HFFc6 (cell line): ENCODE measurements at regions not wholly inside any gene's neighbourhood (a gene's known extent, or its start where the extent isn't known, plus 50 kb on each side); places are given as distances from the start of the nearest gene placed in this dataset.
"Not testable (repeated sequence)": the region's sequence is repeated elsewhere in the genome, so short reads cannot be mapped to it uniquely, and the experiment has no call there.

Experiments used
- DNase-seq: peaks from one replicate; pipeline ENCODE4 v3.0.0-alpha.2; 2018
- H3K27ac Mint-ChIP-seq: 2 replicates; pipeline ENCODE4 v1.8.0; 2020; ENCODE audit warnings: mild to moderate bottlenecking, mixed read lengths
- H3K27me3 Mint-ChIP-seq: 2 replicates; pipeline ENCODE4 v1.8.0; 2021; ENCODE audit warnings: mild to moderate bottlenecking, moderate library complexity, mixed read lengths; ENCODE audit not compliant: insufficient read depth
- H3K36me3 Mint-ChIP-seq: 2 replicates; pipeline ENCODE4 v1.8.0; 2021; ENCODE audit warnings: low read depth, mixed read lengths
- H3K4me1 Mint-ChIP-seq: 2 replicates; pipeline ENCODE4 v1.8.0; 2020; ENCODE audit warnings: low read depth, mixed read lengths
- H3K4me3 Mint-ChIP-seq: 2 replicates; pipeline ENCODE4 v1.8.0; 2020; ENCODE audit warnings: mild to moderate bottlenecking, moderate library complexity, mixed read lengths
- H3K9me3 Mint-ChIP-seq: 2 replicates; pipeline ENCODE4 v1.8.0; 2020; ENCODE audit warnings: mild to moderate bottlenecking, mixed read lengths
- TF ChIP-seq, protein P1 (sequence below): fragments of 200-600 bp; sonication (generic); IDR thresholded peaks from 2 replicates; pipeline ENCODE4 v1.5.0; 2021; ENCODE audit warnings: antibody characterized with exemption, mild to moderate bottlenecking

DNA sequence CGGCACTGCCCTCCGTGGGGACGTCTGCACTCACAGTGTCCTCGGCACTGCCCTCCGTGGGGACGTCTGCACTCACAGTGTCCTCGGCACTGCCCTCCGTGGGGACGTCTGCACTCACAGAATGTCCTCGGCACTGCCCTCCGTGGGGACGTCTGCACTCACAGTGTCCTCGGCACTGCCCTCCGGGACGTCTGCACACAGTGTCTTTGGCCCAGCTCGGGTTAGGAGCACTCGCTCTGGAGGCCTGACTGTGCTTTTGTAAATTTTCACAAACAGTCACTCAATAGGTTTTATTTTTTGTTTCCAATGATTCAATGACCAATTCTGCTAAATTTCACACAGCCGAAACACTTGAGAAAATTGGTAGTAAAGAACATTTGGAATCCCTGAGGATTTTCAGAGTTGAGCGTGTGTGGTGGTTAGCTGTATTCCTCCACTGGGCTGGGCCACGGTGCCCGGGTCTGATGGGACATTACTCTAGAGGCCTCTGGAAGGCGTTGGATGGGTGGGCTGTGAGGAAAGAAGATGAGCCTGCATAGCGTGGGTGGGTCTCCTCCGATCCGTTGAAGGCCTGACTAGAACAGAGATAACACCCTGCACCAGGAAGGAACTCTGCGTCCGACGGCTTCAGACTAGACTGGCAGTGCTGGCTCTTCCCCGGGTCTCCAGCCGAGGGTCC, 134.8 kb downstream of the RTP5 start:
- peaks cover 15% of the 10 kb centered on the region for H3K27me3 Mint-ChIP-seq
- no peaks in the 10 kb centered on the region for H3K4me1 Mint-ChIP-seq
- no peak overlapping the region for H3K4me3 Mint-ChIP-seq
- H3K36me3 Mint-ChIP-seq: no peaks in the 10 kb centered on the region
- no peak overlapping the region for H3K27ac Mint-ChIP-seq
- peaks cover 16% of the 10 kb centered on the region for H3K9me3 Mint-ChIP-seq
- no peak for DNase-seq
- TF ChIP-seq, protein P1, sequence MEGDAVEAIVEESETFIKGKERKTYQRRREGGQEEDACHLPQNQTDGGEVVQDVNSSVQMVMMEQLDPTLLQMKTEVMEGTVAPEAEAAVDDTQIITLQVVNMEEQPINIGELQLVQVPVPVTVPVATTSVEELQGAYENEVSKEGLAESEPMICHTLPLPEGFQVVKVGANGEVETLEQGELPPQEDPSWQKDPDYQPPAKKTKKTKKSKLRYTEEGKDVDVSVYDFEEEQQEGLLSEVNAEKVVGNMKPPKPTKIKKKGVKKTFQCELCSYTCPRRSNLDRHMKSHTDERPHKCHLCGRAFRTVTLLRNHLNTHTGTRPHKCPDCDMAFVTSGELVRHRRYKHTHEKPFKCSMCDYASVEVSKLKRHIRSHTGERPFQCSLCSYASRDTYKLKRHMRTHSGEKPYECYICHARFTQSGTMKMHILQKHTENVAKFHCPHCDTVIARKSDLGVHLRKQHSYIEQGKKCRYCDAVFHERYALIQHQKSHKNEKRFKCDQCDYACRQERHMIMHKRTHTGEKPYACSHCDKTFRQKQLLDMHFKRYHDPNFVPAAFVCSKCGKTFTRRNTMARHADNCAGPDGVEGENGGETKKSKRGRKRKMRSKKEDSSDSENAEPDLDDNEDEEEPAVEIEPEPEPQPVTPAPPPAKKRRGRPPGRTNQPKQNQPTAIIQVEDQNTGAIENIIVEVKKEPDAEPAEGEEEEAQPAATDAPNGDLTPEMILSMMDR: no peak

DNA sequence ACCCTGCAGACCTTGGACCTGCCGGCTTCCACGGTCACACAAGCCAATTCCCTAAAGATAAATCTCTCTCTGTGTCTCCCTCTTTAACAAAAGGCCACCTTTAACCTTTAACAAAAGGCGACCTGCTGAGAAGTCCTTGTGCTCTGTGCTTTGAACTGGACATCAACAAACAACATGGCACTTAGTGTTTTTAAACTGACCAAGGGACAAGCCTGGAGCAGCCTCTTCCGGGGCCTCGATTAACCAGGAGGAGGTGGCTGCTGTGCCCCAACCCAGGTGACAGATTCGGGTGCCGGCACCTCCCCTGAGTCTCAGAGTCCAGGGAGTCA, 135.3 kb downstream of the RTP5 start:
- Mint-ChIP-seq H3K4me3 (no peak overlapping the region), H3K27ac (no peak overlapping the region), H3K36me3 (no peaks in the 10 kb centered on the region), H3K4me1 (no peaks in the 10 kb centered on the region), H3K27me3 (peaks cover 15% of the 10 kb centered on the region), H3K9me3 (peaks cover 16% of the 10 kb centered on the region)
- no peak for DNase-seq
- TF ChIP-seq, protein P1: no peak

DNA sequence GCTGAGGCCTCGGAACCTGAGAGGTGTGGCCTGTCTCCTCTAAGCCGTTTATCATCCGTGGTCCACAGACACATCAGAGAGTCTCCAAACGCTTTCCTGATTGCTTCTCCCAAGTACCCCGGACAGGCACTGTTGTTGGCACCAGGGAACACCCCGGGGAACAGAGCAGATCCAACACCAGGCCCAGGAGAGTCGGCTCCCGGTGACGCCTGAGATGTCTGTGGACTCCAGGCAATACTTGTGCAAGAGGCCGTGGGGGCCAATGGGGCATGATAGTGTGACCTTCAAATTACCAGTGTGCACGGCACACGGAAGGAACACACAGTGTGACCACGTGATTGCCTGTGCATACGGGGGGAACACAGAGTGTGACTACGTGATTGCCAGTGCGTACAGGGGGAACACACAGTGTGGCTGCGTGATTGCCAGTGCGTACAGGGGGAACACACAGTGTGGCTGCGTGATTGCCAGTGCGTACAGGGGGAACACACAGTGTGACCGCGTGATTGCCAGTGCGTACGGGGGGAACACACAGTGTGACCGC, 136.6 kb downstream of the RTP5 start:
- not testable (repeated sequence) for H3K4me1 Mint-ChIP-seq, DNase-seq, H3K27ac Mint-ChIP-seq, H3K36me3 Mint-ChIP-seq
- peaks cover 22% of the 10 kb centered on the region for H3K27me3 Mint-ChIP-seq
- 0 out of 2 replicates have a peak overlapping the region, but pooled peaks have one; percentile 15 for H3K4me3 Mint-ChIP-seq
- peaks cover 21% of the 10 kb centered on the region for H3K9me3 Mint-ChIP-seq

DNA sequence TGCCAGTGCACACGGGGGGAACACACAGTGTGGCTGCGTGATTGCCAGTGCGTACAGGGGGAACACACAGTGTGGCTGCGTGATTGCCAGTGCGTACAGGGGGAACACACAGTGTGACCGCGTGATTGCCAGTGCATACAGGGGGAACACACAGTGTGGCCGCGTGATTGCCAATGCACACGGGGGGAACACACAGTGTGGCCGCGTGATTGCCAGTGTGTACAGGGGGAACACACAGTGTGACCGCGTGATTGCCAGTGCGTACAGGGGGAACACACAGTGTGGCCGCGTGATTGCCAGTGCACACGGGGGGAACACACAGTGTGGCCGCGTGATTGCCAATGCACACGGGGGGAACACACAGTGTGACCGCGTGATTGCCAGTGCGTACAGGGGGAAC, 139.4 kb downstream of the RTP5 start:
- H3K4me1 Mint-ChIP-seq, H3K4me3 Mint-ChIP-seq, H3K27ac Mint-ChIP-seq, H3K36me3 Mint-ChIP-seq, DNase-seq: not testable (repeated sequence)
- peaks cover 21% of the 10 kb centered on the region for H3K27me3 Mint-ChIP-seq
- peaks cover 21% of the 10 kb centered on the region for H3K9me3 Mint-ChIP-seq

DNA sequence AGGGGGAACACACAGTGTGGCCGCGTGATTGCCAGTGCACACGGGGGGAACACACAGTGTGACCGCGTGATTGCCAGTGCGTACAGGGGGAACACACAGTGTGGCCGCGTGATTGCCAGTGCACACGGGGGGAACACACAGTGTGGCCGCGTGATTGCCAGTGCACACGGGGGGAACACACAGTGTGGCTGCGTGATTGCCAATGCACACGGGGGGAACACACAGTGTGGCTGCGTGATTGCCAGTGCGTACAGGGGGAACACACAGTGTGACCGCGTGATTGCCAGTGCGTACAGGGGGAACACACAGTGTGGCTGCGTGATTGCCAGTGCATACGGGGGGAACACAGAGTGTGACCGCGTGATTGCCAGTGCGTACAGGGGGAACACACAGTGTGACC, 140.3 kb downstream of the RTP5 start:
- Mint-ChIP-seq H3K27me3 (peaks cover 27% of the 10 kb centered on the region), H3K9me3 (peaks cover 17% of the 10 kb centered on the region)
- not testable (repeated sequence) for DNase-seq, H3K4me1 Mint-ChIP-seq, H3K4me3 Mint-ChIP-seq, H3K36me3 Mint-ChIP-seq, H3K27ac Mint-ChIP-seq

DNA sequence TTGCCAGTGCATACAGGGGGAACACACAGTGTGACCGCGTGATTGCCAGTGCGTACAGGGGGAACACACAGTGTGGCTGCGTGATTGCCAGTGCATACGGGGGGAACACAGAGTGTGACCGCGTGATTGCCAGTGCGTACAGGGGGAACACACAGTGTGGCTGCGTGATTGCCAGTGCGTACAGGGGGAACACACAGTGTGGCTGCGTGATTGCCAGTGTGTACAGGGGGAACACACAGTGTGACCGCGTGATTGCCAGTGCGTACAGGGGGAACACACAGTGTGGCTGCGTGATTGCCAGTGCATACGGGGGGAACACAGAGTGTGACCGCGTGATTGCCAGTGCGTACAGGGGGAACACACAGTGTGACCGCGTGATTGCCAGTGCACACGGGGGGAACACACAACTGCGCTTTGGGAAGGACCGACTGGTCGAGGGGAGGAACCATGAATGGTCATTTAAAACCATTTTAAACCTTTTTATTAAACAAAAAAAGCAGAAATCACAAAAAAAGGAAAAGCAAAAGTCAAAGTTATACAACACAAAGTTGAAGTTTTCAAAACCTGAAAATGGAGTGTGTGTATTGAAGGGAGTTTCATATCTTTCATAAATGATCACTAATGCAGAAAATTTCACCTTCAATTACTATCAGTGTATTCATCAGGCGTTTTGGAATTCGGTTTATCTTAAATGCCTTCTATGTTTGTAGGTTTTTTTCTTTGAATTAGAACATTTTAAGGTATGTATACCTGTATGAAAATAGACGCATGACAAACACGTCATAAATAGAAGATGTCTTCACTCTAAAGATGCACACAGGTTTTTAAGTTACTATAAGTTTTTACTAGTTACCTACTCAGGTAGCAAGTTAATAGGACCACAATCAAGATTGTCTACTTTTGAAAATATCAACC, 141.0 kb downstream of the RTP5 start:
- H3K9me3 Mint-ChIP-seq: peaks cover 14% of the 10 kb centered on the region
- DNase-seq, H3K4me1 Mint-ChIP-seq, H3K4me3 Mint-ChIP-seq, H3K36me3 Mint-ChIP-seq: not testable (repeated sequence)
- H3K27me3 Mint-ChIP-seq: peaks cover 26% of the 10 kb centered on the region
- peak overlapping the region; percentile 16; the same call in 1 of the 2 replicates for H3K27ac Mint-ChIP-seq

DNA sequence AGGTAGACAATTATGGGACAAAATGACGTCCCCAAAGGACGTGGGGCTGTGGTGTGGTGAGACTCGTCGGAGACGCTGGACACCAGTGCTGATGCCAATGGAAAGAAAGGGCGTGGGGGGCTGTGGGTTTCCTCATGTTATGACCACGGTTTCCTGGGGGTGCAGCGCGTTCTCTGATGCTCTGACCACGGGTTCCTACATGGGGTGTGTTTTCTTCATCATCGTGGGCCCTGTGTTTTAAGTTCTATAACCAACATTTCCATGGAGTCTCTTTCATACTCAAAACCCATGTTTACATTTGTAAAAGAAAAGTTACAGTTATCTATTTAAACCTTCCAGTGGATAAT, 141.6 kb downstream of the RTP5 start:
- H3K27ac Mint-ChIP-seq: no peak overlapping the region
- H3K36me3 Mint-ChIP-seq: no peaks in the 10 kb centered on the region
- peaks cover 7% of the 10 kb centered on the region for H3K9me3 Mint-ChIP-seq

More for the DNA sequence above, 141.6 kb downstream of the RTP5 start:
- peaks cover 19% of the 10 kb centered on the region for H3K27me3 Mint-ChIP-seq
- no peak overlapping the region for H3K4me3 Mint-ChIP-seq
- TF ChIP-seq, protein P1: no peak
- DNase-seq: no peak
- H3K4me1 Mint-ChIP-seq: no peaks in the 10 kb centered on the region
